Mucosa of rectum (tissue), 2 donors: ENCODE measurements at regions not wholly inside any gene's neighbourhood (a gene's known extent, or its start where the extent isn't known, plus 50 kb on each side); places are given as distances from the start of the nearest gene placed in this dataset.

ENCODE experiments used
- H3K27ac ChIP-seq, 2 donors: one replicate each; pipeline ENCODE4 v1.7.0; 2013; ENCODE audit warnings: inconsistent platforms in 2 of 2, low read depth in 2 of 2, low read length in 2 of 2
- H3K27me3 ChIP-seq, 2 donors: one replicate each; pipeline ENCODE4 v1.7.0; 2013; ENCODE audit warnings: low read length in 2 of 2; ENCODE audit not compliant: control insufficient read depth in 2 of 2, insufficient read depth in 2 of 2
- H3K36me3 ChIP-seq, 2 donors: one replicate each; pipeline ENCODE4 v1.7.0; 2013; ENCODE audit warnings: low read length in 2 of 2; ENCODE audit not compliant: control insufficient read depth in 2 of 2, insufficient read depth in 2 of 2
- H3K4me1 ChIP-seq, 2 donors: one replicate each; pipeline ENCODE4 v1.7.0; 2013; ENCODE audit warnings: low read length in 2 of 2, mild to moderate bottlenecking in 1 of 2; ENCODE audit not compliant: control insufficient read depth in 2 of 2, insufficient read depth in 2 of 2
- H3K4me3 ChIP-seq, 2 donors: one replicate each; pipeline ENCODE4 v1.7.0; 2013; ENCODE audit warnings: low read length in 2 of 2
- H3K9ac ChIP-seq, 2 donors: one replicate each; pipeline ENCODE4 v1.7.0; 2013; ENCODE audit warnings: low read length in 2 of 2, low read depth in 1 of 2, mild to moderate bottlenecking in 1 of 2
- H3K9me3 ChIP-seq, 2 donors: one replicate each; pipeline ENCODE4 v1.7.0; 2013; ENCODE audit warnings: low read length in 2 of 2; ENCODE audit not compliant: control insufficient read depth in 2 of 2
- donor health status: healthy.
- donor health status: Normal muscosa, but diverticular disease.

GRCh38 chr13:97559030-97559429, 125.1 kb downstream of the RAP2A start:
- no peaks in the 10 kb centered on the region for H3K9me3 ChIP-seq
- H3K4me3 ChIP-seq: no peak overlapping the region
- no peaks in the 10 kb centered on the region for H3K36me3 ChIP-seq
- H3K4me1 ChIP-seq: no peaks in the 10 kb centered on the region
- no peak overlapping the region for H3K27ac ChIP-seq
- no peak overlapping the region for H3K9ac ChIP-seq
- no peaks in the 10 kb centered on the region for H3K27me3 ChIP-seq

GRCh38 chr13:97559981-97560380, 126.0 kb downstream of the RAP2A start:
- Histone ChIP-seq H3K9ac (no peak overlapping the region), H3K27me3 (no peaks in the 10 kb centered on the region), H3K4me3 (no peak overlapping the region), H3K27ac (no peak overlapping the region), H3K36me3 (no peaks in the 10 kb centered on the region), H3K9me3 (no peaks in the 10 kb centered on the region), H3K4me1 (no peaks in the 10 kb centered on the region)

- H3K27ac ChIP-seq: no peak overlapping the region
- H3K27me3 ChIP-seq: no peaks in the 10 kb centered on the region
- H3K9ac ChIP-seq: no peak overlapping the region
- H3K36me3 ChIP-seq: no peaks in the 10 kb centered on the region
- no peaks in the 10 kb centered on the region for H3K4me1 ChIP-seq
- H3K9me3 ChIP-seq: no peaks in the 10 kb centered on the region
- no peak overlapping the region for H3K4me3 ChIP-seq
Measured at GRCh38 chr13:97561182-97561581, 127.2 kb downstream of the RAP2A start.

- no peaks in the 10 kb centered on the region for H3K36me3 ChIP-seq
- H3K4me3 ChIP-seq: no peak overlapping the region
- H3K27me3 ChIP-seq: no peaks in the 10 kb centered on the region
- no peaks in the 10 kb centered on the region for H3K9me3 ChIP-seq
- H3K9ac ChIP-seq: no peak overlapping the region
- peaks cover 0 to 3% of the 10 kb centered on the region in 2 donors for H3K4me1 ChIP-seq
- no peak overlapping the region for H3K27ac ChIP-seq
Measured at GRCh38 chr13:97562962-97563361, 129.0 kb downstream of the RAP2A start.

- H3K4me1 ChIP-seq: peaks cover 3 to 6% of the 10 kb centered on the region in 2 donors
- no peak overlapping the region for H3K4me3 ChIP-seq
- H3K27me3 ChIP-seq: no peaks in the 10 kb centered on the region
- no peak overlapping the region for H3K9ac ChIP-seq
- H3K27ac ChIP-seq: no peak overlapping the region
- no peaks in the 10 kb centered on the region for H3K9me3 ChIP-seq
- H3K36me3 ChIP-seq: no peaks in the 10 kb centered on the region
Measured at GRCh38 chr13:97564956-97565355, 131.0 kb downstream of the RAP2A start.

GRCh38 chr13:97565906-97566305, 131.9 kb downstream of the RAP2A start:
- no peaks in the 10 kb centered on the region for H3K27me3 ChIP-seq

GRCh38 chr13:97566907-97567306, 132.9 kb downstream of the RAP2A start:
- H3K9ac ChIP-seq: no peak overlapping the region
- no peaks in the 10 kb centered on the region for H3K36me3 ChIP-seq
- no peaks in the 10 kb centered on the region for H3K27me3 ChIP-seq
- no peak overlapping the region for H3K4me3 ChIP-seq
- H3K27ac ChIP-seq: no peak overlapping the region
- H3K4me1 ChIP-seq: peaks cover 3 to 6% of the 10 kb centered on the region in 2 donors
- no peaks in the 10 kb centered on the region for H3K9me3 ChIP-seq

More at GRCh38 chr13:97565906-97566305, 131.9 kb downstream of the RAP2A start:
- Histone ChIP-seq H3K27ac (no peak overlapping the region), H3K36me3 (no peaks in the 10 kb centered on the region), H3K9ac (no peak overlapping the region), H3K9me3 (no peaks in the 10 kb centered on the region), H3K4me3 (no peak overlapping the region), H3K4me1 (peaks cover 3 to 6% of the 10 kb centered on the region in 2 donors)

- Histone ChIP-seq H3K9ac (no peak overlapping the region), H3K4me3 (peak overlapping the region in 1 of 2 donors; percentile 17), H3K9me3 (no peaks in the 10 kb centered on the region), H3K27ac (no peak overlapping the region), H3K36me3 (no peaks in the 10 kb centered on the region), H3K27me3 (no peaks in the 10 kb centered on the region), H3K4me1 (peaks cover 3 to 6% of the 10 kb centered on the region in 2 donors)
Measured at GRCh38 chr13:97567510-97568243, 133.7 kb downstream of the RAP2A start.

- H3K9ac ChIP-seq: no peak overlapping the region
- no peak overlapping the region for H3K4me3 ChIP-seq
Measured at GRCh38 chr13:97568850-97569249, 134.9 kb downstream of the RAP2A start.

GRCh38 chr13:97569841-97570240, 135.9 kb downstream of the RAP2A start:
- Histone ChIP-seq H3K27ac (no peak overlapping the region), H3K27me3 (no peaks in the 10 kb centered on the region), H3K4me3 (no peak overlapping the region), H3K9ac (no peak overlapping the region), H3K36me3 (no peaks in the 10 kb centered on the region), H3K4me1 (peaks cover 3 to 6% of the 10 kb centered on the region in 2 donors), H3K9me3 (no peaks in the 10 kb centered on the region)

More at GRCh38 chr13:97568850-97569249, 134.9 kb downstream of the RAP2A start:
- Histone ChIP-seq H3K27me3 (no peaks in the 10 kb centered on the region), H3K4me1 (peaks cover 3 to 6% of the 10 kb centered on the region in 2 donors), H3K27ac (no peak overlapping the region), H3K36me3 (no peaks in the 10 kb centered on the region), H3K9me3 (no peaks in the 10 kb centered on the region)
